ENCODE measurements at regions not wholly inside any gene's neighbourhood (a gene's known extent, or its start where the extent isn't known, plus 50 kb on each side); places are given as distances from the start of the nearest gene placed in this dataset.

DNA sequence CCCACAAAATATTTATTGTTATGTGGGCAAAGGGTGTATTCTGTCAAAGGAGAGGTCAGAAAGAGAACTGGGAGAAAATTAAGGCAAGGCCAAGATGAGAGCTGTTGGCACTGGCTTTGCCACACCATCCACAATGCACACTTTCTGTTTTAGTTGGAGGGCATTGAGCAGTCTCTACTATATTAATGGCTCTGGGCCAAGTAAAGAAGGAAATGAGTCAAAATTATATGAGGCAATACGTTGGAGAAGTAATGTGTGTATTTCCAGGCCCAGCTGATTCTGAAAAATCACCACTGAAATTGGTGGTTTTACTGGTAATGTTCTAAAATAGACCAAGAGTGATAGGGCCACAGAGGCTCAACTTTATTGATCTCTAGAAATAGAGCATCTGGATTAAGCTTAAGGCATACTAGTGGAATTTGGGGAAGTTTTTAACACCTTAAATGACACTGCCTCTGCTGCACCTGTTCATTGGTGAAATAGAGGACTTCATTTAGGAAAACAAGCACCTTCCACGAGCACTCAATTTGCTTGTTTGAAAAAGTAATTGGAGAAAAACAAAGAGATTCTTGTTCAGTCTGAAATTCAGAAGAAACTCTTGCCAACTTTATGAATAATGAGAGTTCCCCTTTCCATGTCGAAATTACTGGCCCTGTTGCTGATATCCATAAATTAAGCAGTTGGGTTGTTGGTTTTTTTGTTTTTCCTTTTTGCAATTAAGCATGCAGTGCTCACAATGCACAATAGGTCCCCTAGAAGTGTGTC lies 424.9 kb downstream of the ADGRL2 start:
- DNase-seq (ENCODE audit: low read depth) = peak; percentile 39

GRCh38 chr1:82223091-82223490 lies 422.4 kb downstream of the ADGRL2 start:
- no peak for DNase-seq (ENCODE audit: low read depth)

GRCh38 chr1:82221721-82222120 lies 421.0 kb downstream of the ADGRL2 start:
- DNase-seq (ENCODE audit: low read depth) = no peak

DNA sequence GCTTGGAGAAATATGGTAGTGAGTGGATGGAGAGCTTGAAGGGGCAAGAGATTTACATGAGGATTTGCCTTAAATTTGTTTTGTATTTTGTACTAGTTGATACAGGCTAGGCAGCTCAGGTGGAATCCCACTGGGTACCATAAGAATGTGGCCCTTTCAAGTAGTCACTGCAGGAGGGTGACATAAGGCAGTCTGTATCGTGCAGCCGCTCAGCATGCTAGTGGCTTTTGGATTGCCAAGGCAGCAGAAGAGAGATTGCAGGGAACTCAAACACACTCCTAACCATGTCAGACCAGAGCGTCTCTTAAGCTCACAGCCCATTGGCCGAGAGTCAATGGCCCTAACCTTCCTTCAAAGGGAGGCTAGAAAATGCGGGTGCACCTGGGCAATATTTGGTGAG lies 420.0 kb downstream of the ADGRL2 start:
- no peak for DNase-seq (ENCODE audit: low read depth)

- no peak for DNase-seq (ENCODE audit: low read depth)
These were observed 419.1 kb downstream of the ADGRL2 start for GRCh38 chr1:82219841-82220240.

GRCh38 chr1:82218846-82219245 lies 418.1 kb downstream of the ADGRL2 start:
- DNase-seq (ENCODE audit: low read depth) = no peak

- DNase-seq (ENCODE audit: low read depth) = no peak
These were observed 415.1 kb downstream of the ADGRL2 start for GRCh38 chr1:82215853-82216175.

GRCh38 chr1:82215056-82215852 lies 414.5 kb downstream of the ADGRL2 start:
- no peak for DNase-seq (ENCODE audit: low read depth)

GRCh38 chr1:82214606-82215005 lies 413.9 kb downstream of the ADGRL2 start:
- DNase-seq (ENCODE audit: low read depth) = no peak

DNA sequence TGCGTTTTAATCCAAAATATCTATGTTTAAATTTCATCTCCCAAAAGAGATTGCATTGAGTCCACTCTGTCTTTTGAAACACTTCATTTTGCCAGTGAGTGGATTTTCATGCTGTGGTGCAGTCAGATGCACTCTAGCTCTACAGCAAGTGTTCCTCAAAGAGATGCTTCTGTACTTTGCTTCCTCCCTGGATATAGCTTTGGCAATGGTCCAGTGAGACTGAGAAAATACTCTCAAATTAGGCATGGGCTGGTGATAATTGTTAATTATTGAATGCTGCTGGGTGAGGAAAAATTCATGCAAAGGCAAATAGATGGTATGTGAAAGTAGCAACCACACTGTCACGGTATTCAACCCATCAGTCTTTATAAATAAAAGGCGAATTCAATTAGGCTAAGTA lies 396.9 kb downstream of the ADGRL2 start:
- no peak for DNase-seq (ENCODE audit: low read depth)

DNA sequence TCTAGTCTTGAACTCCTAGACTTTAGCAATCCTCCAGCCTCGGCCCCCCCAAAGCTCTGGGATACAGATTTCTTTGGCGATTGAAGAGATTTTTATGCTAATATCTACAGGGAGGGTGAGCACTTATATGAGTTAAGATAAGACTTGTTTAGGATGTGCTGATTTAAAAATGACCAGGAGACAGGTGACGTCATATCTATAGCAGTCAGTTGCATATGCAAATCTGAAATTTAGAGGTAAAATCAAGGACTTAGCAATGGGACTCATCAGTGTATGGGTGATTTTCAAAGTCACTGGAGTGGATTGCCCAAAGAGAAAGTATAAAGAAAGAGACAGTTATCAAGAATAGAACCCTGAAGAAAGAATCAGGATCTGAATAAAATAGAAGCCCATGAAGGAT lies 394.5 kb downstream of the ADGRL2 start:
- no peak for DNase-seq (ENCODE audit: low read depth)

GRCh38 chr1:82185084-82185483 lies 384.4 kb downstream of the ADGRL2 start:
- DNase-seq (ENCODE audit: low read depth) = no peak

DNA sequence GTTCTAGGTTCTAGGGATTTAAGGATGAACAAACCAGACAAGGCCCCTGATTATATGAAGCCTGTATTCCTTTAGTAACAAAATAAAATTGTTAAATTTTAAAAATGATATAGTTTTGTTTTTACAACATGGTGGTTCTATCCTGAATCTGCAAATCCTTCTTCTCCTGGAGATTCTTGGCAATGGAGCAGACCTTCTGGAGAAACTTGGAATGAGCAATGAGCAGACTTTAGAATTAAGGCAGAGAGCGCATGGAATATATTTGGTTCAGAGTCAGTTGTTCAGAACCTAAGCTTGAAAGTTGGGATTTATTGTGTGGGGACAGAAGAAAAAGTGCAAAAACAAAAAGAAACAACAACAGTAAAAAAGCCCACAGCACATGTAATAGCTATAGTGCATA lies 381.1 kb downstream of the ADGRL2 start:
- DNase-seq (ENCODE audit: low read depth) = no peak

GRCh38 chr1:82179131-82179530 lies 378.4 kb downstream of the ADGRL2 start:
- no peak for DNase-seq (ENCODE audit: low read depth)

DNA sequence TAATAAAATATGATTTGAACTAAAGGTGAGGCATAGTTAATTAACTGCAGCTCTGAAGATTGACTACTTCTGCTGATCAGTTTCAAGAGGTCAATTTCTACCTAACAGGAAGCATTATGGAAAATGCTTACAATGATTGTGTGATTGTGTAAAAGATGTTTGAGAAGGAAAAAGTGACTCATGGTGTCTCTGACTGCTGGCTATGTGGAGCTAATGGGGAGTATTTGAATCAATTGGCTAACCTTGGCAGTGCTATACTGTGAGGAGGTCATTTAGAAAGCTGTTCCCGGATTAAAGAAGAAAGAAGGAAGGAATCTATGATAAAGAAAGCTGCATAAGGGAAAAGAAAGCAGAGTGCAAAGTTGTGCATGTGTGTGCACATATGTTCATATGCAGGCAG lies 376.5 kb downstream of the ADGRL2 start:
- no peak for DNase-seq (ENCODE audit: low read depth)

- DNase-seq (ENCODE audit: low read depth) = no peak
These were observed 371.2 kb downstream of the ADGRL2 start for GRCh38 chr1:82171955-82172354.

DNA sequence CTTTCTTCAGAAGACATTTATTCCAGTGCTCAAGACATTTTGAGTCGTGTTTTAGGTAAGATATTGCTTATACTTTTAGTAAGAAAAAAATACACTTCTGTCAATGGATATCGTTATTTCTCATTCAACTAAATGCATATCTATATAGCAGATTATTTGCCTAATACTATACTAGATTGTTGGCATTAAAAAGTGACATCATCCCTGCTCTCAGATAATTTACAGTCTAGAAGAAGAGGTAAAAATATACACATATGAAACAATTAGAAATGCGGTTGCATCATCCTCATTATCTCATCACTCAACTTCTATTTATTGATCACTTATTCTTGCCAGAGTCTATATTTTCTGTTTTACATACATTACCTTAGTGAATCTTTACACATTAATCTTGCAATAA lies 367.7 kb downstream of the ADGRL2 start:
- no peak for DNase-seq (ENCODE audit: low read depth)

DNA sequence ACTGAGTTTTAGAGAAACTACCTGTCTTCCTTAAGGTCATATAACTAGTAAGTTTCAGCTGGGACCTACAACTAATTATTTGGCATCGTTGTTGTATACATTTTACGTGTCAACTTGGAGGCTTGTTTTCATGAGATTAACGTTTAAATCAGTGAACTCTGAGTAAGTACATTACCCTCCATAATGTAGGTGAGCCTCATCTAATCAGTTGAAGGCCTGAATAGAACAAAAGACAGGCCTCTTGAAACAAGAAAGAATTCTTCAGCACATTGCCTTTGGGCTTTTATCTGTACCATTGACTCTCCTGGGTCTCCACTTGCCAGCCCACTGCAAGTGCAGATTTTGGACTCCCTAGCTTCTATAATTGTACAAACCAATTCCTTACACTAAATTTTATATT lies 364.6 kb downstream of the ADGRL2 start:
- no peak for DNase-seq (ENCODE audit: low read depth)

GRCh38 chr1:82162486-82163420 lies 362.0 kb downstream of the ADGRL2 start:
- no peak for DNase-seq (ENCODE audit: low read depth)

- peak; percentile 39 for DNase-seq (ENCODE audit: low read depth)
These were observed 361.0 kb downstream of the ADGRL2 start for GRCh38 chr1:82161700-82162141.

DNA sequence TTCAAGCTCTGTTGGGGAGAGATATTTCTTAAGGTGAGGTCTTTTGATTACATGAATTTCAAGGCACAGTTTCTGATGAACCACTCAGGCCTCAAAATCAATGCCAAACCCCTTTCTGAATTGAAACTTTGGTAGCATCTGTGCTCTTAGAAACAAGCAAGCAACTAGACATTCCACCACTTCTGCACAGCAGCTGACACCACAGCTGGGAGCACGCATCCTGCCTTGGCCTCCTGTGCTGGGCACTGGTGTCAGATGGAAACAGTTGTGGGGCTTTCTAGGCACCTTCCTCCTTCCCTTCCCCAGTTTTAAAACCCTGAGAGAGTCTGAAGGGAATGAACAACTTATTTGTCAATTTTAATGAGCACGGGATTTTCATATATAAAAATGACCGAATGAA lies 360.2 kb downstream of the ADGRL2 start:
- DNase-seq (ENCODE audit: low read depth) = no peak

GRCh38 chr1:82160036-82160435 lies 359.3 kb downstream of the ADGRL2 start:
- peak; percentile 73 for DNase-seq (ENCODE audit: low read depth)
